Hematopoietic multipotent progenitor cell treated with erythropoietin and hydrocortisone succinate and interleukin-3 and kit ligand, for 8 days (in vitro differentiated cells): ENCODE measurements at regions not wholly inside any gene's neighbourhood (a gene's known extent, or its start where the extent isn't known, plus 50 kb on each side); places are given as distances from the start of the nearest gene placed in this dataset.
"Not testable (repeated sequence)": the region's sequence is repeated elsewhere in the genome, so short reads cannot be mapped to it uniquely, and the experiment has no call there.

ENCODE experiments used
- DNase-seq: peaks from one replicate; pipeline ENCODE4 v3.0.0-alpha.2; 2015

GRCh38 chr4:181121733-181122132 lies 1121.5 kb upstream of the TENM3 start:
- no peak for DNase-seq

GRCh38 chr4:181127171-181127570 lies 1116.0 kb upstream of the TENM3 start:
- DNase-seq, result no peak

GRCh38 chr4:181130317-181130716 lies 1112.9 kb upstream of the TENM3 start:
- DNase-seq, result not testable (repeated sequence)

GRCh38 chr4:181137351-181137750 lies 1105.9 kb upstream of the TENM3 start:
- no peak for DNase-seq

DNA sequence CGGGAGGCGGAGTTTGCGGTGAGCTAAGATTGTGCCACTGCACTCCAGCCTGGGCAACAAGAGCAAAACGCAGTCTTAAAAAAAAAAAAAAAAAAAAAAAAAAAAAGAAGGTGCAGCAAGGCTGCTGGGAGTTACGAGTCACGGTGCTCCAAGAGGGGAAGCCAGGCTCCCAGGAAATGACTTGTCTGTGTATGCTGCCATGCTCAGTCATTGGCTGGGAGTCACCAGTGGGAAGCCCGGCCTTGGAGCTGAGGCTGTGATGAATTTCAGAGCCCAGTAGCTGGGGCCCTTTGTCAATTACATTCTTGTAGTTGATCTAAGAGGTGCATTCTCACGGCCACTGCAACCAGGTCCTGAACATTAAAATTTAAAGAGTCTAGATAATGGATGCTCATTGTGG lies 1105.1 kb upstream of the TENM3 start:
- no peak for DNase-seq

DNA sequence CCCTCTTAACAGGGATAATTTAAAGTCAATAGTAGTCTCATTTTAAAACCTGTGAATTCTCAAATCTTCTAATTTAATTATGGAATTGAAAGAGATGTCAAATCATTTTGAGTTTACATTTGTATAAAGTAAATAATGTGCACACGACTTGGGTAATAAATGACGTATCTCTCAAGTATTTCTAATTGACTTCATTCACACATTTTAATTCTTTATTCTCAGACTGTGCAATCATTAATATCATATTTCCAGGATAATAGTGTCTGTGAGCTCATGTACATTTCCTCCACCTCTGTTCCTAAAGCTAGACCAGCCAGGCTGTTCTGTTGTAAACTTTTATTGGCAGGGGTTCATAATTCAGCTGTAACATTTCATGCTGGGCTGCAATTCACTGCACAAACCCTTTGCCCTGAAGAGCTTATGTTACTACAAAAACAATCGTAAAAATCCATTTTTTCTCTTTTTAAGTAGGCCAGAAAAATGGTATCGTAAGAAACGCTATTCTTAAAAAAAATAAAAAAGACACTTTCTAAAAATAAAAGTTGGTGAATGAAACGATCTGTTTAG lies 1103.1 kb upstream of the TENM3 start:
- no peak for DNase-seq

DNA sequence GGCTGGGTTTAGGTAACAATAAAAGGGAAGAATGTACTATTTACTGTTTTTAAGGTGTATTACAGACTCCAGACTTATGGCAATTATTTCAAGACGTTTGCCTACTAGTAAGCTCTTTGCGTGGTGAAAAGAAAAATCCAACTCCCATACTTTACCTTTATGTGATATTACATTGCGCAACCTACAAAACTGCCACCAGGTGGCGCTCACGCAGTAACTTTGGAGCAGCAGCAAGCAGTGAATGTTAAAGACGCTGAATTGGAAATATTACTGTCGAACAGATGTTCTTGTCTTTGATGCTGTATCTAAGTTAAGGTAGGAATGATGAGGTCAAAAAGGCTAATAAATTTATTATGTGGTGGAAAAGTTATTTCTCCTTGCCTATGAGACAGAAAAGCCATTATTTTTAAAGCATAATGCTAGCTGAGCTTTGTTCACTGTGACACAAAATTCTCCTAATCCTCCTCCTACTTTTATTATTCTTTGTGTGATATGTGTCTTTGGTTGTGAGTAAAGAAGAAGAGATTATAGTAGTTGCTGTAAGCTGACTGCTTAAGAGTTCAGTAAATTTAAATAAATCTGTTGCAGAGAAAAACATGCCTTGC lies 1099.8 kb upstream of the TENM3 start:
- DNase-seq, result peak; percentile 73

DNA sequence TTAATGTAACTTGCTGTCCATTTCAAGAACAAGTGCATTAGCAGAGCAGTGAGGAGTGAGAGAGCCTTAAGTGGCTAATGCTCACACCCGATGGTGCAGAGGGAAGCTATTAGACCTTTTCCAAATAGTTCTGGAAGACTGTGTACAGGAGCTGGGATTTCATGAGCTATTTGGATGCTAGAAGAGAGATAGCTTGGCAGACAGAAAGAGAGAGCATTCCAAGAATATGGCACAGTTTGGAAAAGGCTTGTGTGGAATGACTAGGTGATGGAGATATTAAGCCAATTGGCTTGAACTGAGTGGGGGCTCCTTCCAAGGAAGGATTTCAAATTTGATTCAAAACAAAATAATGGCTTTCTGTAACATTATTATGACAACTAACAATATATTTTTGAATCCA lies 1097.2 kb upstream of the TENM3 start:
- DNase-seq, result no peak

- no peak for DNase-seq
Observed at GRCh38 chr4:181147416-181147951, 1095.7 kb upstream of the TENM3 start.

DNA sequence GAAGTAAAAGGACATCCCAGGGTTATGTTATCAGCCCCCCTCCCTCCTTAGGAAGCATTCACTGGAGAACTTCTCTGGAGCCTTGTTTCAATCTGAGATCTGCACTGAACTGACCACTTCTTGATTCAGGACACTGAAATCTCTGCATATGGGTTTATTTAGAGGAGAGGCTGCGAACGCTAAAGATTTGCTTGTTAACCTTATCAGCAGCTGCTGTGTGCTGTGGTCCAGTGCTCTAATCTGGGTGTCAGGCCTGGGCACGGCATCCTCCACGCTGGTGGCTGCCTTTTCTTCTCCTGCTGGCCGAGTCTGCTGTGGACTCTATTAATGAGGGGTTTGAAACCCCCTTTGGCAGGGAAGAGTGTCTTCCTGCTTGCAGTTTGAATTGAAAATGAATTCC lies 1094.7 kb upstream of the TENM3 start:
- no peak for DNase-seq

GRCh38 chr4:181150191-181150590 lies 1093.0 kb upstream of the TENM3 start:
- no peak for DNase-seq

- DNase-seq, result no peak
Observed at GRCh38 chr4:181151856-181152255, 1091.3 kb upstream of the TENM3 start.

DNA sequence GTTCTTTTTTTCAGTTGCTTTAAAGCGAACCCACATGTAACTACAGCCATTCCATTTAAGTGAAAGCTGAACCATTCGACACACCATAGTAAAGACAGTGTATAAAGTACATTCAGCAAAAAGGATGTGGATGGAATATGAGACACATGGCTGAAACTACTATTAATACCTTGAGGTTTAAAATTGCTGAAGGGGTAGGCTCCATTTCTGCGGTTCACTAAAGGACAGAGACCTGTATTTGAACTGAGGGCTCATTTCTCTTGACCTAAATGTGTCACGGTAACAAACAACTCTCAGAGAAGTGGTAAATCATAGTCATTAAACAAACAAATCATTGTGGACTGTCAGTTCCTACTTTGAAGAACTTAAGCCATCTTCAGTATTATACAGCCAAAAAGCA lies 1085.6 kb upstream of the TENM3 start:
- DNase-seq, result no peak

DNA sequence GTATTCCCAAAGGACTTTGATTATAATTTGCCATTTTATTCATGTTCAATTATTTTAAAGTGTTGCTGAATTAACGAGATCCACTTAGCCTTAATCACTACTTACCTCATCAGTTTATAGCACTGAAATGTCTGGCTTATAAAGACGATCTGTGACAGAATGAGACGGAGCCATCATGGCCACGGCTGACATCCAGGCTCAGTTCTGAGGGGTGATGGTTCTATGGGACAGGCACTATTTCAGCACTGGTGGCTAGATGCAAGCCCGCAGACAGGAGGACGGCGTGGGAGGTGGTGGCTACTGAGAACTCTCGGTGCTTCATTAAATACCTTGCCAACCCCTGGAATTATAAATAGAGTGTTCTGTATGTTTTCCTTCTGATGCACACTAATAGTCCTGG lies 1084.2 kb upstream of the TENM3 start:
- no peak for DNase-seq

DNA sequence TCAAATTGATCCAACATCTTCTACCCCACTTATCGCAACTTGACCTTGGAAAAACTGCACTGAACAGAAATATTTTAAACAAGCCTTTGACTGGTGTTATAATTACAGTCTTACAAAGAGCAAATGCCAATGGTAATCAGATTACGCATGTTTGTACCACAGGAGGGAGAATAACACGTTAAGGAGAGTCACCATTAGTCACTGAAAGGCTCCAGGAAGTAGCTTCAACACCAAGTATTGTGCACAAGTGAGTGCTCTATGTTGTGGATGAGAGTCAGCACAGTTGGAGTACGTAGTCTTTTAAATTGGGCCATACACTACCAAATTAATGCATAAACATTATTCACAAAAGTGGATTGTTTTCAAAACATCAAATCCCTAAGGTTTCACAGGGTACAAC lies 1081.5 kb upstream of the TENM3 start:
- DNase-seq, result no peak

GRCh38 chr4:181162266-181162665 lies 1080.9 kb upstream of the TENM3 start:
- no peak for DNase-seq

GRCh38 chr4:181162676-181163075 lies 1080.5 kb upstream of the TENM3 start:
- no peak for DNase-seq

DNA sequence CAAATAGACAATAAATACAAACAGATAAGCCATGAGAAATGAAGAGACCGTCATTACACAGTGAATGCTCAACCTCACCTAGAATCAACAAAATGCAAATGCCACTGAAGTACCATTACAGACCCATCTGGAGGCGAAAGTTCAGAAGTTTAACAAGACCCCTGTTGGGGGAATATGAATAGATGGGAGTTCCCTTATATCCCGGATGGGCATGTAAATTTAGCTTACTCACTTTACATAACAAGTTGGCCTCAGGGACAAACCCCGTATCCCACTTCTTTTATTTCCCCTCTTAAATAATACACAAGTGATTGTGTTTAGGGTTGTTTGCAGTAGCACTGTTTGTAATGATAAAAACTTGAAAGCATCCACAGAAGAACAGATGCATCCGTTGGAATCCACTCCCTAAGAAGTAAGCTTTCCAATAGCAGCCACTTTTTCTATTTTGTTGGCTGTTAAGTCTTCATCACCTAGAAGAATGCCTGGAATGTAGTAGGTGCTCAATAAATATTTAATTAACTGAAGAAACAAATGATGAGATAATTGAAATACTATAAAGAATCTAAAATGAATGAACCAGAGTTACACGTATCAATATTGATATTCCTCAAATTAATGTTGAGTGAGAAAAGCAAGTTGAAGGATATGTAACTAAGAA lies 1076.3 kb upstream of the TENM3 start:
- DNase-seq, result no peak

GRCh38 chr4:181168011-181168805 lies 1075.0 kb upstream of the TENM3 start:
- DNase-seq, result no peak

- DNase-seq, result no peak
Observed at GRCh38 chr4:181173046-181173445, 1070.2 kb upstream of the TENM3 start.

- no peak for DNase-seq
Observed at GRCh38 chr4:181176306-181176705, 1066.9 kb upstream of the TENM3 start.

- no peak for DNase-seq
Observed at GRCh38 chr4:181181331-181181730, 1061.9 kb upstream of the TENM3 start.

GRCh38 chr4:181189751-181190150 lies 1053.5 kb upstream of the TENM3 start:
- DNase-seq, result no peak
